Neural cell (in vitro differentiated cells): ENCODE measurements at regions not wholly inside any gene's neighbourhood (a gene's known extent, or its start where the extent isn't known, plus 50 kb on each side); places are given as distances from the start of the nearest gene placed in this dataset.

Source experiments
- H2AFZ ChIP-seq: fragments of 200-600, 300-800 bp; sonication (generic), shearing (Covaris generic); 2 replicates; pipeline ENCODE4 v1.6.0; 2014; ENCODE audit warnings: low read depth, mild to moderate bottlenecking, antibody characterized with exemption, low read length, moderate library complexity
- H3F3A ChIP-seq: fragments of 200-600 bp; shearing (Covaris generic); 2 replicates; pipeline ENCODE4 v1.6.1; 2016; ENCODE audit warnings: mild to moderate bottlenecking, moderate library complexity, mixed read lengths, antibody characterized with exemption, low read length; ENCODE audit not compliant: insufficient read depth, poor library complexity, severe bottlenecking
- H3K27ac ChIP-seq: fragments of 200-600, 300-800 bp; sonication (generic), shearing (Covaris generic); 2 replicates; pipeline ENCODE4 v1.5.1; 2014; ENCODE audit warnings: mild to moderate bottlenecking, low read length, moderate library complexity
- H3K27me3 ChIP-seq: fragments of 300-800, 200-600 bp; sonication (generic), shearing (Covaris generic); 2 replicates; pipeline ENCODE4 v1.6.0; 2014; ENCODE audit warnings: mild to moderate bottlenecking, low read depth, low read length, moderate library complexity; ENCODE audit not compliant: insufficient read depth
- H3K36me3 ChIP-seq: fragments of 300-800, 200-600 bp; sonication (generic), shearing (Covaris generic); 2 replicates; pipeline ENCODE4 v1.5.1; 2014; ENCODE audit warnings: mild to moderate bottlenecking, antibody characterized with exemption, low read length, moderate library complexity; ENCODE audit not compliant: insufficient read depth
- H3K4me2 ChIP-seq: fragments of 300-800, 200-600 bp; sonication (generic), shearing (Covaris generic); 2 replicates; pipeline ENCODE4 v1.6.0; 2014; ENCODE audit warnings: mild to moderate bottlenecking, low read length
- H3K4me3 ChIP-seq: fragments of 300-800, 200-600 bp; sonication (generic), shearing (Covaris generic); 2 replicates; pipeline ENCODE4 v1.5.1; 2014; ENCODE audit warnings: mild to moderate bottlenecking, low read length, moderate library complexity
- H3K79me2 ChIP-seq: fragments of 200-600 bp; shearing (Covaris generic); replicated peaks from 2 replicates; pipeline ENCODE4 v1.6.0; 2014; ENCODE audit warnings: mild to moderate bottlenecking, low read length, moderate library complexity; ENCODE audit not compliant: insufficient read depth
- H3K9ac ChIP-seq: fragments of 300-800, 200-600 bp; sonication (generic), shearing (Covaris generic); 2 replicates; pipeline ENCODE4 v1.6.1; 2016; ENCODE audit warnings: mild to moderate bottlenecking, low read length, mixed read lengths
- H3K9me2 ChIP-seq: fragments of 200-600 bp; shearing (Covaris generic); 2 replicates; pipeline ENCODE4 v1.6.1; 2016; ENCODE audit warnings: mild to moderate bottlenecking, low read length, mixed read lengths; ENCODE audit not compliant: insufficient read depth
- H3K9me3 ChIP-seq: fragments of 200-600, 300-800 bp; sonication (generic), shearing (Covaris generic); 2 replicates; pipeline ENCODE4 v1.6.1; 2016; ENCODE audit warnings: mild to moderate bottlenecking, mixed run types, low read length, moderate library complexity, mixed read lengths
- H4K20me1 ChIP-seq: fragments of 200-600 bp; shearing (Covaris generic); 2 replicates; pipeline ENCODE4 v1.6.1; 2016; ENCODE audit warnings: mild to moderate bottlenecking, mixed run types; ENCODE audit not compliant: insufficient read depth
- CTCF ChIP-seq: fragments of 450-650 bp; IDR thresholded peaks from 2 replicates; pipeline ENCODE4 v1.5.1; 2014; ENCODE audit warnings: antibody characterized with exemption, mild to moderate bottlenecking, moderate library complexity; ENCODE audit not compliant: poor library complexity, severe bottlenecking
- EP300 ChIP-seq: fragments of 450-650 bp; conservative IDR thresholded peaks from 2 replicates; pipeline ENCODE4 v1.6.1; 2014; ENCODE audit warnings: antibody characterized with exemption, mild to moderate bottlenecking, moderate library complexity; ENCODE audit not compliant: poor library complexity, severe bottlenecking
- EZH2 ChIP-seq: fragments of 200-600, 300-800 bp; shearing (Covaris generic), sonication (generic); IDR thresholded peaks from 2 replicates; pipeline ENCODE4 v1.6.1; 2014; ENCODE audit warnings: antibody characterized with exemption, low read length, borderline replicate concordance, mild to moderate bottlenecking; ENCODE audit not compliant: insufficient read depth, poor library complexity, severe bottlenecking
- MXI1 ChIP-seq: fragments of 450-650 bp; conservative IDR thresholded peaks from 2 replicates; pipeline ENCODE4 v1.6.1; 2014; ENCODE audit warnings: antibody characterized with exemption, mild to moderate bottlenecking; ENCODE audit not compliant: poor library complexity, severe bottlenecking
- POLR2AphosphoS5 ChIP-seq: IDR thresholded peaks from 2 replicates; pipeline ENCODE4 v1.6.1; 2012
- RAD21 ChIP-seq: fragments of 450-650 bp; conservative IDR thresholded peaks from 2 replicates; pipeline ENCODE4 v1.6.1; 2014; ENCODE audit warnings: antibody characterized with exemption, mild to moderate bottlenecking, moderate library complexity
- REST ChIP-seq: IDR thresholded peaks from 2 replicates; pipeline ENCODE4 v1.6.1; 2012; ENCODE audit warnings: borderline replicate concordance
- SMC3 ChIP-seq: fragments of 450-650 bp; conservative IDR thresholded peaks from 2 replicates; pipeline ENCODE4 v1.6.1; 2014; ENCODE audit warnings: antibody characterized with exemption, mild to moderate bottlenecking, moderate library complexity; ENCODE audit not compliant: poor library complexity
- TAF1 ChIP-seq: IDR thresholded peaks from 2 replicates; pipeline ENCODE4 v1.6.1; 2012; ENCODE audit warnings: low read depth

GRCh38 chr14:38366374-38366773 lies 110.5 kb upstream of the CLEC14A start:
- Histone ChIP-seq H3K79me2 (no peaks in the 10 kb centered on the region), H4K20me1 (no peaks in the 10 kb centered on the region), H3K4me3 (no peak overlapping the region), H3K9me2 (no peaks in the 10 kb centered on the region), H3K4me2 (no peak overlapping the region), H3K36me3 (no peaks in the 10 kb centered on the region), H3K27me3 (no peaks in the 10 kb centered on the region), H3F3A (no peaks in the 10 kb centered on the region), H2AFZ (no peak overlapping the region), H3K9me3 (no peaks in the 10 kb centered on the region), H3K9ac (no peak overlapping the region), H3K27ac (no peak overlapping the region)
- TF ChIP-seq REST (no peak), TAF1 (no peak), POLR2AphosphoS5 (no peak), SMC3 (no peak), EP300 (no peak), RAD21 (no peak), CTCF (no peak), MXI1 (no peak), EZH2 (no peak)

GRCh38 chr14:38363217-38363616 lies 107.3 kb upstream of the CLEC14A start:
- Histone ChIP-seq H3K36me3 (no peaks in the 10 kb centered on the region), H3K9ac (no peak overlapping the region), H3K79me2 (no peaks in the 10 kb centered on the region), H3K27me3 (no peaks in the 10 kb centered on the region), H4K20me1 (no peaks in the 10 kb centered on the region), H3K4me3 (no peak overlapping the region), H3K4me2 (no peak overlapping the region), H3K9me3 (no peaks in the 10 kb centered on the region), H2AFZ (no peak overlapping the region), H3F3A (no peaks in the 10 kb centered on the region), H3K9me2 (no peaks in the 10 kb centered on the region), H3K27ac (no peak overlapping the region)
- TF ChIP-seq EP300 (no peak), CTCF (no peak), POLR2AphosphoS5 (no peak), EZH2 (no peak), MXI1 (no peak), TAF1 (no peak), REST (no peak), RAD21 (no peak), SMC3 (no peak)
